GM23338 (cell line): ENCODE measurements at regions not wholly inside any gene's neighbourhood (a gene's known extent, or its start where the extent isn't known, plus 50 kb on each side); places are given as distances from the start of the nearest gene placed in this dataset.

Experiments
- ATAC-seq: fragments of 200-7000 bp; cut with Tn5 transposase; 3 replicates; pipeline ENCODE4 v1.9.1; 2020
- DNase-seq: peaks from one replicate; pipeline ENCODE4 v3.0.0-alpha.2; 2015; ENCODE audit warnings: low spot score
- H2AFZ ChIP-seq: fragments of 200-600 bp; sonication (generic); 2 replicates; pipeline ENCODE4 v1.8.0; 2016; ENCODE audit warnings: antibody characterized with exemption, mild to moderate bottlenecking, moderate library complexity
- H3F3A ChIP-seq: fragments of 200-600 bp; sonication (generic); replicated peaks from 2 replicates; pipeline ENCODE4 v1.8.0; 2017; ENCODE audit warnings: antibody characterized with exemption, mixed run types, low read depth
- H3K27ac ChIP-seq: fragments of 200-600 bp; sonication (generic); 2 replicates; pipeline ENCODE4 v1.6.1; 2016; ENCODE audit warnings: low read depth
- H3K27me3 ChIP-seq: fragments of 200-600 bp; sonication (generic); 2 replicates; pipeline ENCODE4 v1.8.0; 2016; ENCODE audit warnings: mild to moderate bottlenecking, mixed run types, moderate library complexity; ENCODE audit not compliant: insufficient read depth
- H3K36me3 ChIP-seq: fragments of 200-600 bp; sonication (generic); 2 replicates; pipeline ENCODE4 v1.8.0; 2016; ENCODE audit warnings: mild to moderate bottlenecking; ENCODE audit not compliant: insufficient read depth
- H3K4me1 ChIP-seq: fragments of 200-600 bp; sonication (generic); 2 replicates; pipeline ENCODE4 v1.8.0; 2016; ENCODE audit warnings: mild to moderate bottlenecking, moderate library complexity; ENCODE audit not compliant: insufficient read depth
- H3K4me2 ChIP-seq: fragments of 200-600 bp; sonication (generic); 2 replicates; pipeline ENCODE4 v1.7.1; 2017; ENCODE audit warnings: mixed run types
- H3K4me3 ChIP-seq: fragments of 200-600 bp; sonication (generic); 2 replicates; pipeline ENCODE4 v1.6.1; 2016; ENCODE audit warnings: mixed run types
- H3K79me2 ChIP-seq: fragments of 200-600 bp; sonication (generic); replicated peaks from 2 replicates; pipeline ENCODE4 v1.8.0; 2017; ENCODE audit warnings: mild to moderate bottlenecking; ENCODE audit not compliant: insufficient read depth
- H3K9me2 ChIP-seq: fragments of 200-600 bp; sonication (generic); 2 replicates; pipeline ENCODE4 v1.8.0; 2017; ENCODE audit not compliant: insufficient read depth
- H4K20me1 ChIP-seq: fragments of 200-600 bp; sonication (generic); replicated peaks from 2 replicates; pipeline ENCODE4 v1.8.0; 2017; ENCODE audit warnings: mild to moderate bottlenecking; ENCODE audit not compliant: insufficient read depth
- H3K27ac Mint-ChIP-seq: 2 replicates; pipeline ENCODE4 v1.8.0; 2020; ENCODE audit warnings: inconsistent platforms, mild to moderate bottlenecking, moderate library complexity, mixed read lengths
- H3K27me3 Mint-ChIP-seq: 3 replicates; pipeline ENCODE4 v1.8.0; 2022; ENCODE audit warnings: low read depth, mild to moderate bottlenecking, moderate library complexity, mixed read lengths, inconsistent platforms; ENCODE audit not compliant: insufficient read depth, poor library complexity
- H3K36me3 Mint-ChIP-seq: 3 replicates; pipeline ENCODE4 v1.8.0; 2021; ENCODE audit warnings: low read depth, mild to moderate bottlenecking, inconsistent platforms, moderate library complexity, mixed read lengths
- H3K4me1 Mint-ChIP-seq: 3 replicates; pipeline ENCODE4 v1.8.0; 2020; ENCODE audit warnings: mild to moderate bottlenecking, inconsistent platforms, mixed read lengths
- H3K4me3 Mint-ChIP-seq: 3 replicates; pipeline ENCODE4 v1.8.0; 2021; ENCODE audit warnings: moderate library complexity, mild to moderate bottlenecking, inconsistent platforms, mixed read lengths
- H3K9me3 Mint-ChIP-seq: 3 replicates; pipeline ENCODE4 v1.8.0; 2020; ENCODE audit warnings: moderate library complexity, mild to moderate bottlenecking, inconsistent platforms, mixed read lengths
- CREB1 ChIP-seq: fragments of 250-450 bp; sonication (Bioruptor Pico); IDR thresholded peaks from 2 replicates; pipeline ENCODE4 v1.5.0; 2020; ENCODE audit warnings: low read depth, mild to moderate bottlenecking, moderate library complexity
- EZH2 ChIP-seq: fragments of 200-600 bp; sonication (generic); IDR thresholded peaks from one replicate; pipeline ENCODE4 v1.8.0; 2017; ENCODE audit warnings: antibody characterized with exemption, mild to moderate bottlenecking, low read depth; ENCODE audit not compliant: unreplicated experiment
- EZH2phosphoT487 ChIP-seq: fragments of 200-600 bp; sonication (generic); IDR thresholded peaks from one replicate; pipeline ENCODE4 v1.8.1; 2018; ENCODE audit warnings: antibody characterized with exemption; ENCODE audit not compliant: unreplicated experiment
- JUNB ChIP-seq: IDR thresholded peaks from one replicate; pipeline ENCODE4 v1.6.1; 2016; ENCODE audit warnings: antibody characterized with exemption; ENCODE audit not compliant: unreplicated experiment
- NANOG ChIP-seq: IDR thresholded peaks from 2 replicates; pipeline ENCODE4 v1.6.1; 2016; ENCODE audit warnings: antibody characterized with exemption, borderline replicate concordance
- POLR2AphosphoS5 ChIP-seq: IDR thresholded peaks from 2 replicates; pipeline ENCODE4 v1.6.1; 2016; ENCODE audit warnings: antibody characterized with exemption, low read depth
- STAT1 ChIP-seq: IDR thresholded peaks from one replicate; pipeline ENCODE4 v1.6.1; 2016; ENCODE audit warnings: antibody characterized with exemption; ENCODE audit not compliant: unreplicated experiment
- ZNF114 ChIP-seq: fragments of 250-450 bp; sonication (Bioruptor Pico); IDR thresholded peaks from 2 replicates; pipeline ENCODE4 v1.5.0; 2020; ENCODE audit warnings: mild to moderate bottlenecking, moderate library complexity
- ZNF331 ChIP-seq: fragments of 250-450 bp; sonication (Bioruptor Pico); IDR thresholded peaks from 2 replicates; pipeline ENCODE4 v1.5.0; 2020; ENCODE audit warnings: low read depth, mild to moderate bottlenecking, moderate library complexity
- TF ChIP-seq, protein P1 (sequence below): IDR thresholded peaks from 2 replicates; pipeline ENCODE4 v1.6.1; 2016; ENCODE audit warnings: antibody characterized with exemption
- TF ChIP-seq, protein P2 (sequence below): fragments of 250-450 bp; sonication (Bioruptor Pico); IDR thresholded peaks from 2 replicates; pipeline ENCODE4 v1.5.0; 2020; ENCODE audit warnings: mild to moderate bottlenecking, moderate library complexity
- TF ChIP-seq, protein P3 (sequence below), 2 experiments: fragments of 200-600 bp in 1 of 2; sonication (generic) in 1 of 2; conservative IDR thresholded peaks; 2 replicates each; pipeline versions ENCODE4 v1.5.1 to v1.6.1; 2016 to 2017; ENCODE audit warnings: antibody characterized with exemption in 2 of 2, low read depth in 2 of 2, mild to moderate bottlenecking in 2 of 2, moderate library complexity in 1 of 2

DNA sequence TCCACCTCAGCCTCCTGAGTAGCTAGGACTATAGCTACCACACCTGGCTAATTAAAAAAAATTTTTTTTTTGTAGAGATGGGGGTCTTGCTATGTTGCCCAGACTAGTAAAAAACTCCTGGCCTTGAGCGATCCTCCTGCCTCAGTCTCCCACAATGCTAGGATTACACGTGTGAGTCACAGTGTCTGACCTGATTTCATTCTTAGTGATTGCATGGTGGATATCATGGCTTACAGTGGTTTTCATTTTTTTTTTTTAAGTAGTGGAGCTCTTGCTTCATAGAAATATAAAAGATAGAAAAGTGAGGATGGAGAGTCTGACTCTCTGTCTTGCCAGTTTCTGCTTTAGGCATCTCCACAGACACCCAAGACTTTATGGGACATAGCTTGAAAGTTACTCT, 83.6 kb downstream of the CDC42EP3 start:
- peaks cover 3% of the 10 kb centered on the region for H3K27me3 Mint-ChIP-seq
- H3K36me3 ChIP-seq, result no peaks in the 10 kb centered on the region
- H3K9me2 ChIP-seq, result no peaks in the 10 kb centered on the region
- no peak overlapping the region for H2AFZ ChIP-seq
- H3K4me3 ChIP-seq, result no peak overlapping the region
- H4K20me1 ChIP-seq, result no peaks in the 10 kb centered on the region
- no peaks in the 10 kb centered on the region; the same call in 2 of the 3 replicates for H3K9me3 Mint-ChIP-seq
- no peak overlapping the region for H3K4me3 Mint-ChIP-seq
- H3F3A ChIP-seq, result no peaks in the 10 kb centered on the region
- no peak for ATAC-seq
- no peak for TF ChIP-seq ZNF114 (CRISPR knock-in tag)
- TF ChIP-seq, protein P1, sequence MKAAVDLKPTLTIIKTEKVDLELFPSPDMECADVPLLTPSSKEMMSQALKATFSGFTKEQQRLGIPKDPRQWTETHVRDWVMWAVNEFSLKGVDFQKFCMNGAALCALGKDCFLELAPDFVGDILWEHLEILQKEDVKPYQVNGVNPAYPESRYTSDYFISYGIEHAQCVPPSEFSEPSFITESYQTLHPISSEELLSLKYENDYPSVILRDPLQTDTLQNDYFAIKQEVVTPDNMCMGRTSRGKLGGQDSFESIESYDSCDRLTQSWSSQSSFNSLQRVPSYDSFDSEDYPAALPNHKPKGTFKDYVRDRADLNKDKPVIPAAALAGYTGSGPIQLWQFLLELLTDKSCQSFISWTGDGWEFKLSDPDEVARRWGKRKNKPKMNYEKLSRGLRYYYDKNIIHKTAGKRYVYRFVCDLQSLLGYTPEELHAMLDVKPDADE, result no peak
- H3K79me2 ChIP-seq, result no peaks in the 10 kb centered on the region
- H3K4me2 ChIP-seq, result peak overlapping the region; percentile 23; the same call in 1 of the 2 replicates
- H3K36me3 Mint-ChIP-seq, result no peaks in the 10 kb centered on the region
- H3K27me3 ChIP-seq, result no peaks in the 10 kb centered on the region
- H3K4me1 Mint-ChIP-seq, result peaks cover 56% of the 10 kb centered on the region
- peaks cover 44% of the 10 kb centered on the region for H3K4me1 ChIP-seq
- no peak overlapping the region for H3K27ac Mint-ChIP-seq
- no peak overlapping the region for H3K27ac ChIP-seq
- DNase-seq, result no peak

DNA sequence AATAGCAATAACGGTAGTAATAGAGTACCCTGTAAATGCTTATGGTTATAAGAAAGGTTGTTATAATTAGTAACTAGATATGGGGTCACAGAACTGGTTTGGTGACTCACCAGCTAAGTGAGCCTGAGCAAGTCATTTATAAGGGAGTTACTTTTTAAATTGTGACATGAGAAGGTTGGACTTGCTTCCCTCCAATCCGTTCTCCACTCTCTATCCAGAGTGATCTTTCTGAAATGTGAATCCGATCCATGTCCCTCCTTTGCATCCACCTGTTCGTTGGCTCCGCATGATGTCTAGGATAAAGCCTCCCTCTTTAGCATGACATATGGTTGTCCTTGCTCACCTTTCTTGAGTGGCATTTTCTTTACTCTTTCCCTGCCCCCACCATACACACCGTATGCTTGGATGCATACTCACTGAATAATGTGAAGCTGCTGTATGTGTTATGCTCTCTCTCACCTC, 83.1 kb downstream of the CDC42EP3 start:
- no peaks in the 10 kb centered on the region for H3K9me2 ChIP-seq
- no peak for DNase-seq

More for the DNA sequence above, 83.1 kb downstream of the CDC42EP3 start:
- Mint-ChIP-seq H3K36me3 (no peaks in the 10 kb centered on the region), H3K27ac (no peak overlapping the region), H3K4me1 (peaks cover 56% of the 10 kb centered on the region), H3K27me3 (peaks cover 3% of the 10 kb centered on the region), H3K9me3 (no peaks in the 10 kb centered on the region; the same call in 1 of the 3 replicates), H3K4me3 (no peak overlapping the region)
- H4K20me1 ChIP-seq, result no peaks in the 10 kb centered on the region
- no peak overlapping the region for H2AFZ ChIP-seq
- no peaks in the 10 kb centered on the region for H3K79me2 ChIP-seq
- ATAC-seq, result peak; percentile 53
- H3K27ac ChIP-seq, result no peak overlapping the region
- H3K4me2 ChIP-seq, result peak overlapping the region; percentile 23; the same call in 1 of the 2 replicates
- H3K4me1 ChIP-seq, result peaks cover 44% of the 10 kb centered on the region
- H3K4me3 ChIP-seq, result no peak overlapping the region
- no peak for TF ChIP-seq CREB1 (CRISPR knock-in tag)
- TF ChIP-seq ZNF114 (CRISPR knock-in tag), result no peak
- TF ChIP-seq, protein P2, sequence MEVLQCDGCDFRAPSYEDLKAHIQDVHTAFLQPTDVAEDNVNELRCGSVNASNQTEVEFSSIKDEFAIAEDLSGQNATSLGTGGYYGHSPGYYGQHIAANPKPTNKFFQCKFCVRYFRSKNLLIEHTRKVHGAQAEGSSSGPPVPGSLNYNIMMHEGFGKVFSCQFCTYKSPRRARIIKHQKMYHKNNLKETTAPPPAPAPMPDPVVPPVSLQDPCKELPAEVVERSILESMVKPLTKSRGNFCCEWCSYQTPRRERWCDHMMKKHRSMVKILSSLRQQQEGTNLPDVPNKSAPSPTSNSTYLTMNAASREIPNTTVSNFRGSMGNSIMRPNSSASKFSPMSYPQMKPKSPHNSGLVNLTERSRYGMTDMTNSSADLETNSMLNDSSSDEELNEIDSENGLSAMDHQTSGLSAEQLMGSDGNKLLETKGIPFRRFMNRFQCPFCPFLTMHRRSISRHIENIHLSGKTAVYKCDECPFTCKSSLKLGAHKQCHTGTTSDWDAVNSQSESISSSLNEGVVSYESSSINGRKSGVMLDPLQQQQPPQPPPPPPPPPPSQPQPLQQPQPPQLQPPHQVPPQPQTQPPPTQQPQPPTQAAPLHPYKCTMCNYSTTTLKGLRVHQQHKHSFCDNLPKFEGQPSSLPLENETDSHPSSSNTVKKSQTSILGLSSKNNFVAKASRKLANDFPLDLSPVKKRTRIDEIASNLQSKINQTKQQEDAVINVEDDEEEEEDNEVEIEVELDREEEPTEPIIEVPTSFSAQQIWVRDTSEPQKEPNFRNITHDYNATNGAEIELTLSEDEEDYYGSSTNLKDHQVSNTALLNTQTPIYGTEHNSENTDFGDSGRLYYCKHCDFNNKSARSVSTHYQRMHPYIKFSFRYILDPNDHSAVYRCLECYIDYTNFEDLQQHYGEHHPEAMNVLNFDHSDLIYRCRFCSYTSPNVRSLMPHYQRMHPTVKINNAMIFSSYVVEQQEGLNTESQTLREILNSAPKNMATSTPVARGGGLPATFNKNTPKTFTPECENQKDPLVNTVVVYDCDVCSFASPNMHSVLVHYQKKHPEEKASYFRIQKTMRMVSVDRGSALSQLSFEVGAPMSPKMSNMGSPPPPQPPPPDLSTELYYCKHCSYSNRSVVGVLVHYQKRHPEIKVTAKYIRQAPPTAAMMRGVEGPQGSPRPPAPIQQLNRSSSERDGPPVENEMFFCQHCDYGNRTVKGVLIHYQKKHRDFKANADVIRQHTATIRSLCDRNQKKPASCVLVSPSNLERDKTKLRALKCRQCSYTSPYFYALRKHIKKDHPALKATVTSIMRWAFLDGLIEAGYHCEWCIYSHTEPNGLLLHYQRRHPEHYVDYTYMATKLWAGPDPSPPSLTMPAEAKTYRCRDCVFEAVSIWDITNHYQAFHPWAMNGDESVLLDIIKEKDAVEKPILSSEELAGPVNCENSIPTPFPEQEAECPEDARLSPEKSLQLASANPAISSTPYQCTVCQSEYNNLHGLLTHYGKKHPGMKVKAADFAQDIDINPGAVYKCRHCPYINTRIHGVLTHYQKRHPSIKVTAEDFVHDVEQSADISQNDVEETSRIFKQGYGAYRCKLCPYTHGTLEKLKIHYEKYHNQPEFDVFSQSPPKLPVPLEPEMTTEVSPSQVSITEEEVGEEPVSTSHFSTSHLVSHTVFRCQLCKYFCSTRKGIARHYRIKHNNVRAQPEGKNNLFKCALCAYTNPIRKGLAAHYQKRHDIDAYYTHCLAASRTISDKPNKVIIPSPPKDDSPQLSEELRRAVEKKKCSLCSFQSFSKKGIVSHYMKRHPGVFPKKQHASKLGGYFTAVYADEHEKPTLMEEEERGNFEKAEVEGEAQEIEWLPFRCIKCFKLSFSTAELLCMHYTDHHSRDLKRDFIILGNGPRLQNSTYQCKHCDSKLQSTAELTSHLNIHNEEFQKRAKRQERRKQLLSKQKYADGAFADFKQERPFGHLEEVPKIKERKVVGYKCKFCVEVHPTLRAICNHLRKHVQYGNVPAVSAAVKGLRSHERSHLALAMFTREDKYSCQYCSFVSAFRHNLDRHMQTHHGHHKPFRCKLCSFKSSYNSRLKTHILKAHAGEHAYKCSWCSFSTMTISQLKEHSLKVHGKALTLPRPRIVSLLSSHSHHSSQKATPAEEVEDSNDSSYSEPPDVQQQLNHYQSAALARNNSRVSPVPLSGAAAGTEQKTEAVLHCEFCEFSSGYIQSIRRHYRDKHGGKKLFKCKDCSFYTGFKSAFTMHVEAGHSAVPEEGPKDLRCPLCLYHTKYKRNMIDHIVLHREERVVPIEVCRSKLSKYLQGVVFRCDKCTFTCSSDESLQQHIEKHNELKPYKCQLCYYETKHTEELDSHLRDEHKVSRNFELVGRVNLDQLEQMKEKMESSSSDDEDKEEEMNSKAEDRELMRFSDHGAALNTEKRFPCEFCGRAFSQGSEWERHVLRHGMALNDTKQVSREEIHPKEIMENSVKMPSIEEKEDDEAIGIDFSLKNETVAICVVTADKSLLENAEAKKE (CRISPR knock-in tag), result no peak
- TF ChIP-seq, protein P3, sequence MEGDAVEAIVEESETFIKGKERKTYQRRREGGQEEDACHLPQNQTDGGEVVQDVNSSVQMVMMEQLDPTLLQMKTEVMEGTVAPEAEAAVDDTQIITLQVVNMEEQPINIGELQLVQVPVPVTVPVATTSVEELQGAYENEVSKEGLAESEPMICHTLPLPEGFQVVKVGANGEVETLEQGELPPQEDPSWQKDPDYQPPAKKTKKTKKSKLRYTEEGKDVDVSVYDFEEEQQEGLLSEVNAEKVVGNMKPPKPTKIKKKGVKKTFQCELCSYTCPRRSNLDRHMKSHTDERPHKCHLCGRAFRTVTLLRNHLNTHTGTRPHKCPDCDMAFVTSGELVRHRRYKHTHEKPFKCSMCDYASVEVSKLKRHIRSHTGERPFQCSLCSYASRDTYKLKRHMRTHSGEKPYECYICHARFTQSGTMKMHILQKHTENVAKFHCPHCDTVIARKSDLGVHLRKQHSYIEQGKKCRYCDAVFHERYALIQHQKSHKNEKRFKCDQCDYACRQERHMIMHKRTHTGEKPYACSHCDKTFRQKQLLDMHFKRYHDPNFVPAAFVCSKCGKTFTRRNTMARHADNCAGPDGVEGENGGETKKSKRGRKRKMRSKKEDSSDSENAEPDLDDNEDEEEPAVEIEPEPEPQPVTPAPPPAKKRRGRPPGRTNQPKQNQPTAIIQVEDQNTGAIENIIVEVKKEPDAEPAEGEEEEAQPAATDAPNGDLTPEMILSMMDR (conservative IDR thresholded peaks at IDR 0.05; ENCODE audit: low read depth in 2 of 2), result no peak
- no peak for TF ChIP-seq EZH2
- TF ChIP-seq ZNF331 (CRISPR knock-in tag), result no peak
- TF ChIP-seq NANOG, result no peak
- TF ChIP-seq STAT1, result no peak
- TF ChIP-seq EZH2phosphoT487, result no peak
- TF ChIP-seq, protein P1, result no peak
- no peak for TF ChIP-seq POLR2AphosphoS5
- no peak for TF ChIP-seq JUNB
- H3K27me3 ChIP-seq, result no peaks in the 10 kb centered on the region
- no peaks in the 10 kb centered on the region for H3F3A ChIP-seq
- H3K36me3 ChIP-seq, result 0 out of 2 replicates have a peak, but pooled peaks cover 2% of the 10 kb centered on the region
